Hindlimb muscle (tissue), 1 donor: ENCODE measurements at regions not wholly inside any gene's neighbourhood (a gene's known extent, or its start where the extent isn't known, plus 50 kb on each side); places are given as distances from the start of the nearest gene placed in this dataset.
A peak's percentile ranks its signal among the peaks of the same experiment; 100 is the strongest.
"Not testable (repeated sequence)": the region's sequence is repeated elsewhere in the genome, so short reads cannot be mapped to it uniquely, and the experiment has no call there.

ENCODE experiments used
- DNase-seq: peaks from one replicate; pipeline ENCODE4 v3.0.0-alpha.2; 2013

- peak; percentile 9 for DNase-seq
Measured at GRCh38 chr2:55771612-55772011, 78.0 kb upstream of the PNPT1 start.

GRCh38 chr2:55768991-55769390, 75.3 kb upstream of the PNPT1 start:
- DNase-seq = no peak

GRCh38 chr2:55766947-55767346, 73.3 kb upstream of the PNPT1 start:
- DNase-seq = no peak

- DNase-seq = not testable (repeated sequence)
Measured at GRCh38 chr2:55765708-55766107, 72.1 kb upstream of the PNPT1 start.

GRCh38 chr2:55763721-55764120, 70.1 kb upstream of the PNPT1 start:
- no peak for DNase-seq

GRCh38 chr2:55761526-55761925, 67.9 kb upstream of the PNPT1 start:
- DNase-seq = no peak

GRCh38 chr2:55761024-55761423, 67.4 kb upstream of the PNPT1 start:
- no peak for DNase-seq

- no peak for DNase-seq
Measured at GRCh38 chr2:55760125-55760524, 66.5 kb upstream of the PNPT1 start.

- DNase-seq = no peak
Measured at GRCh38 chr2:55759271-55759921, 65.8 kb upstream of the PNPT1 start.

- DNase-seq = no peak
Measured at GRCh38 chr2:55751966-55752365, 58.3 kb upstream of the PNPT1 start.

- DNase-seq = no peak
Measured at GRCh38 chr2:55743583-55743982, 49.9 kb upstream of the PNPT1 start.
